IPS-NIHi7 (cell line): ENCODE measurements at regions not wholly inside any gene's neighbourhood (a gene's known extent, or its start where the extent isn't known, plus 50 kb on each side); places are given as distances from the start of the nearest gene placed in this dataset.
A peak's percentile ranks its signal among the peaks of the same experiment; 100 is the strongest.

Experiments
- DNase-seq: peaks from one replicate; pipeline ENCODE4 v3.0.0; 2012; ENCODE audit warnings: mixed read lengths; ENCODE audit errors: extremely low spot score

DNA sequence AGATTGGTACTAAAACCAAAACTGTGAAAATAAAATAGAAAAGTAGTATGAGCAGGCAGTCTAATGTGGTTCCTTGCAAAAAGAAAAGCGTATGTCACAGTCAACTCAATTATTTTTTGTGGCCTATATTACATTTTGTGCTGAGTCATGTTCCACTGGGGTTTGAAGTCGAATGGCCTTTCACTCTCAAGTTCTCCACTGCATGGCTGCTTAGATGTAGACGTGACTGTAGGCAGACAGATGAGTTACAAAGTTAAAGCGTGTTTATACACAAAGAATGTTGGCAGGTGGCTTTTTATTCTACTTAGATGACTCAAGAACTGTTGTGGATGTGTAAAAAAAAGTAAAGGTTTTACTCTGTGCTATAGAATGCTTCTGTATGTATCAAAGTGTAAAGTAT, 133.9 kb downstream of the SLITRK6 start:
- DNase-seq, result no peak

DNA sequence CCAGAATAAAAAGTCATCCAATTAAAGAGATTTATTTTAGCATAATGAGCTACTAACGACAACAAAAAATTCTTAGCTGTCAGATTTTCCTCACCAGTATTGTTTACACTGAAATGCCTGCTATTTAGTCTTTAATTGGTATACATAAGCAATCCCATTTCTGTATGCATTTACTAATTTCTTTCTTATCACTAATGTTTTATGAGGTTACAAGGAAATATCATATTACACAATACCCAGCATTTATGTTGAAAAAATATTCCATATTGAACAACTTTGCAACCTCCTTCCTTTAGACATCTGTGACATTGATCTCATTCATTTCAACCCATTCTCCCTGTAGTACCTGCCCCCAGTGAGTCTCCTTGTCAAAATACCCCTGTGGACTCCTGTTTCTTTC, 135.4 kb downstream of the SLITRK6 start:
- DNase-seq, result no peak

DNA sequence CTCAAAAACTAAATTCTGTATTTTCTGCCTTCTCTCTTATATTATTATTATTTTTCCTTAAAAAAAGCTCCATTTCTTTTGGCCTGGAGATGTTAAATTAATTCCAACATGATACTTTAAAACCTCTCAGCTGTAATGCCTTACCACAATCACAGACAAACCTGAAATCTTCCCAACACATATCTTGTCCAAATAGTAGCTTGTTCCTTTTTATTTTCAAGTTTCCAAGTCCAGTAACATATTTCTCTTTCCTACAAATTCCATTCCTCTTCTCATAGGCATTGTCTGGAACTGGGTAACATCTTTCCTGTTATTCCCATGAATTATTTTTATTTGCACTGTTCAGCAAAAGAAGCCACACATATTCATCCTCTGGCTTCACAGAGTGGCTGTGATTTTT, 137.0 kb downstream of the SLITRK6 start:
- no peak for DNase-seq

DNA sequence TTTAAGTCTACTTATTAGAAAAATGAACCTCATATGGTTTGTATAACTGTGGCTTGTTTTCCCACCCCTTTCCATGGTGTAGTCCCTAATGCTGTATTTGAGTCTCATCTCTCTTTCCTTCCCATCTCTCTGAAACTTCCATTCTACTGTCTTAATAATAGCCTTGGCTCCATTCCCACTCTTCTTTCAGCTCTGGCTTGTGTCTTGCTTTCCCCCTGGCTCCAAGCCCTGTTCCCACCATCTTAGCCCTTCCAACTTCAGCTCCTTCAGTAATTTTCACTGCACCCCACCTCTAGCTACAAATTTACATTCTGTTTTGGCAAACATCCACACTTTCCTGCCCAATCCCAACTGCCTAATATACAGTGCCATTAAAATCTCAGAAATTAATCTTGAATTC, 137.5 kb downstream of the SLITRK6 start:
- DNase-seq, result no peak

DNA sequence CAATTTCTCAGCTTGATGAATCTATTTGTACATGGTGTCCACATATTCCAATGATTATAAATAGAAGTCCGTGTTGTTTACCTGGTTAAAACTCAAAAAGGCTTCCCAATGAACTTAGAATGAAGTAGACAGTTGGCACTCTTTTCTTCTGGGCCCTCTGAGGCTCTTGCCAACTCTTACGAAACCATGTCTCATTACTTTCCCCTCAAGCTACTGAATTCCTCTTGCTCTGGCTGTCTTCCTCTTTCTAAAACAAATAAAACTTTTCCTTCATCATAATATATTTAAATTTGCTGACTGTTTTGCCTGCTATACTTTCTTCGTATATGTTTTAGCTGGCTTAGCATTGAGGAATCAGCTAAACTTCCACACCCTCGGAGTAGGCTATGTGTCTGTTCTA, 139.7 kb downstream of the SLITRK6 start:
- DNase-seq, result no peak

DNA sequence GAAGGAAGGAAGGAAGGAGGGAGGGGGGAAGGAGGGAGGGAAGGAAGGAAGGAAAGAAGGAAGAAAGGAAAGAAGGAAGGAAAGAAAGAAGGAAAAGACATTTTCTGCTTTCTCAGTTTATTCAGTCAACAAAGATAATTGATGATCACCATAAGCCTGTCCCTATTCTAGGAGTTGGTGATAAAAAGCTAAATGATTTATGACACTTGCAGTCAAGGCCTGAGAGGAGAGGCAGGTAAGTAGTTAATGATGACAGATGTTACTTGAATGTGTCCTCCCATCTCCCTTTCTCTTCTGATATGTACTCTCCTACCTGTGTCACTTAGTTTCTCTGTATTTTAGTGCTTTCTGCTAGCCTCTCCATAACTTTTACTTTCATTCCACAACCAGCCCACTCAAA, 141.3 kb downstream of the SLITRK6 start:
- no peak for DNase-seq

DNA sequence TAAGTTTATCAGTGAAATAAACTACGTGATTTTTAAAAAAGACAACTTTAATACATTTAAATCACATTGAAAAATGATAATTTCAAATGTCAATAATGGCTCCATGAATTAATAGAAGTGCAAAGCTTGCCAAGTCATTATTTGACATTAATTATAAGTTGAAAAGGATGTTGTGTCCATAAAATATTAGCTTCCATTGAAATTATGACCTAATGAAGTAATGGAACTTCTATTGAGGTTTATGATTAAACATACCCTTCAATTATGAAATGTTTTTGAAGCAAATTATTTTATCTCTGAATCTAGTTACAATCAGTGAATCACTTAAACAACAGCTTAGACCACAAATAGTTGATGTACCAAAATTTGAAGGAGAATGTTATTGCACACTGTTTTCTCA, 144.2 kb downstream of the SLITRK6 start:
- no peak for DNase-seq

DNA sequence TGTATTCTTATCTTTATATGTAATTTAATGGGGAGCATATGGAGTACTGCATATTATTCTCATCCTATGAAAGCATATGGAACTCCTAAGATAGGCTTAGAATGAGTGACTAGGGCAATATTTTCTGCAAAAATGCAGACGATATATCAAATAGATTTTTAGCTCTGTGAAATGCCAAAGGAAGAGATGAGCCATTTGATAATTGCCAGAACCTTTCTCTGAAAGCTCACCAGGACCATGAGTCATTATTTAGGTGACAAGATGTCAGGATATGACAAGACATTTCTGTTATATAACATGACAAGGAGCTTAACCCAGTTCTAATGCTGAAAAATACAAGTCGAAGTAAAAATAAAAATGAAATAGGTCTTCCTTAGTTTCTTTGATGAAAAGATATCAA, 145.0 kb downstream of the SLITRK6 start:
- DNase-seq, result no peak

DNA sequence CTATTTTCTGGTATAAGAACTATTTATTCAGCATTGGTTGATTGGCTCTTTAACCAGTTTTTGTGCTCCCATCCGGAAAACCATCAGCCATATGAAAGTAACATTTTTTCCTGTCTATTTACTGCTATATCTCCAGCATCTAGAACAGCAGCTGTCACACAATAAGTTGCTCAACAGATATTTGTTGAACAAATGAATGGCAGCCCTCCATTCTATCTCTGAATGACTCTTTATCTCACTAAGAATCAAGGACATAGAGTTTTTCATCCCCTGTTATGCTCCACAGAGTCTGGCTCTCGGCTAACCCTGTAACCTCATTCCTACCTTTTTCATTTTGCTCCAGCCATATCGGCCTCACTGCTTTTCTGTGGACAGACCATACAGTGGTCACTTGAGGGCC, 145.5 kb downstream of the SLITRK6 start:
- no peak for DNase-seq

DNA sequence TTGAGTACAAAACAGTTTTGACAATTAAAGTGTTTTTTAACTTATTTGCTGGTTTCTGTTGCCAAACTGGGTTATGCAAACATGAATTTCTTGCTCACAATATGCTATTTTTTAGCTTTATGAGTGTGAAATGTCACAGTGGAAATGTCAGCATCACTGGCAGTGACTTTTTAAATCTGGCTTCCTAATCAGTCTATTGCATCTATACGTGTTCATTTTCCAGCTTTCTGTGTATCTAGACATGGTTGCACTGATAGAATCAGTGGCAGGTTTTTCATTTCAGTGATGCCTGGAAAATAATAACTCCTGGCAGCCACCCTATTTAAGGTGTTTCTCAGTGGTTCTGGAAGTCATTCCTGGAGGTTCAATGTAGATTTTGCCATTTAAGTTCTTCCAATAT, 146.7 kb downstream of the SLITRK6 start:
- no peak for DNase-seq

DNA sequence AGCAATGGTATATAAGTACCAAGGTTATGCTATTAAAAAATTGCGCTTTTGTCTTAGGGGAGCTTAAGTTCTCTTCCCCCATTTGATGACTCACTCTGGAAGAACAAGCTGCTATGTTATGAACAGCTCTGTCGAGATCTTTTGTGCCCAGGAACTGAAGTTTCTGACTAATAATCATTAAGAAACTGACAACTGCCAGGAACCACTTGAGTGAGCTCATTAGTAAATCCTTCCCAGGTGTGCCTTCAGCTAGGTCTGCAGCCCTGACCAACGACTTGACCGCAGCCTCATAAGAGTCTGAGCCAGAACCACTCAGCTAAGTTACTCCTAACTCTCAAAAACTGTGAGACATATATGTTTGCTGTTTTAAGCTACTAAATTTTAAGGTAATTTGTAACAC, 147.8 kb downstream of the SLITRK6 start:
- DNase-seq, result no peak

DNA sequence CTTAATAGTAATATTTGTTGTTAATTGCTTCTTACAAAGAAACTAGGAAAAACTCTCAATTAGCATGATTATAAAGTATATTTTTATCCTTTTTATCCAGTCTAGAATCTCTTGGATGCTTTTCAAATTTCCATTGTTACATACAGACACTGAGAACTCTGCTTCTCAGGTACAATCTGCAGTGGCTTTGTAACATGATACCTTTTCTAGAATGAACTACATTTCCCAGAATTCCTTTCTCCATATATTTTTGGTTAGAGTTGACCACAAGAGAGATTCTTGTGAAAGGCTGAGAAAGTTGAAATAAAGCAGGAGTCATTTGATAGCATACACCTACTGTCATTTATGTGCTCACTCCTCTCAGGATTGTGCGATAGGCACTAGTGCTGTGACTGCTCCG, 148.6 kb downstream of the SLITRK6 start:
- DNase-seq, result no peak

DNA sequence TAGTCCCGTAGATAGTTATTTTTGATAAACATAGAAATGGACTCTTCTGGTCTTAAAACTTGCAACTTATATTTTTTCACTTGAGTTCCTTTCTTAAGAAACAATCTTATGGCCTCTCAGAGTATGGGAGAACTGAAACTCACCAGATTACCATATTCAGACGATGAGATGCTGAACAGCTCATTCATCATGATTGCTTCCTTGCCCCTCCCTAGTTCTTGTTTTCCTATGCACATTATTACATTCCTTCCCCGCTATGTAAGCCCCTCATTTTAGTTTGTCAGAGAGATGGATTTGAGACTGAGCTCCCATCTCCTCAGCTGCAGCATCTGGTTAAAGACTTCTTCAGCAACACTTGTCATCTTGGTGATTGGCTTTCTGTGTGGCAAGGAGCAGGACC, 158.5 kb downstream of the SLITRK6 start:
- no peak for DNase-seq

DNA sequence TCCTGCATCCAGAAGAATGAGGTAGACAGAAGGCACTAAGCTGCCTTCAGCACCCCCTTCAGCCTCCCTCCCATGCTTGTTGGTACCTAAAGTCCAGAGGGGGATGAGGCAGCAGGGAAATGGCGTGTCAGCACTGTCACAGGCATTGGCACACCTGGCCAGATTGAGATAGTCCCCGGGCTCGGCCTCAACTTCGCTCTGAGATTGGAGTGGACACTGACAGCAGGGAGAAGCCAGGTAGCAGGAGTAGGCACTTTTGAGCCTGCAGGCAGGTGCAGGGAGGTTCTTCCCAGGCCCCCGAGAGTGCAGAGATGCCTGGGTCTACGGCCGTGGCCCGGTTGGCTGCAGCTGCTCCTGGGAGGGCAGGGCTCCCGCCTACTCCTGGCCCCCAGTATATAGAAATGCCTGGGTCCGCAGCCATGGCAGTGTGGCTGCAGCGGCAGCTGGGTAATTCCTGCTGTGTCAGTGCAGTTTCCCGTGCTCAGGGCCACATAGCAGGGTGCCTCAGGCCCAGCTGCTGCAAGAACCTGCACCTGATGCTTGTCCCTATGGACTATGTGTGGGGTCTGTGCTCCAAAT, 160.3 kb downstream of the SLITRK6 start:
- no peak for DNase-seq

DNA sequence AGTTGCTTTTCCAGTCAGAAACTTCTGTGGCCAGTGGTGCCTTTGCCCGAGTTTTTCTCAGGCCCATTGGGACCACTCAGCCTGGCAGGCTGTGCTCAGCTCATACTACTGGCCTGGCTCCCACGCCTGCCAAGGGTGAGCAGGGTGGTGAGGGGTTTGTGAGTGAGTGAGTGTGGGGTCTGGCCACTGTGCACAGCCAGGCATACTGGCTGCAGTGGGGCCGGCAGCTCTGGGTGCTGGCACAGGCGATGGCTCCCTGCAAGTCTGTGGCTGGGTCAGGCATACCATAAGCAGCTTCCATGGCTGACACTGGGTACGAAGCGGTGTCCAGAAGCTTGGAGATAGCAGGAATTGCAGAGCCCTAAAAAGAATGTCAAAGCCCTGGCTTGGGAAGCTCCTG, 161.0 kb downstream of the SLITRK6 start:
- DNase-seq, result no peak

DNA sequence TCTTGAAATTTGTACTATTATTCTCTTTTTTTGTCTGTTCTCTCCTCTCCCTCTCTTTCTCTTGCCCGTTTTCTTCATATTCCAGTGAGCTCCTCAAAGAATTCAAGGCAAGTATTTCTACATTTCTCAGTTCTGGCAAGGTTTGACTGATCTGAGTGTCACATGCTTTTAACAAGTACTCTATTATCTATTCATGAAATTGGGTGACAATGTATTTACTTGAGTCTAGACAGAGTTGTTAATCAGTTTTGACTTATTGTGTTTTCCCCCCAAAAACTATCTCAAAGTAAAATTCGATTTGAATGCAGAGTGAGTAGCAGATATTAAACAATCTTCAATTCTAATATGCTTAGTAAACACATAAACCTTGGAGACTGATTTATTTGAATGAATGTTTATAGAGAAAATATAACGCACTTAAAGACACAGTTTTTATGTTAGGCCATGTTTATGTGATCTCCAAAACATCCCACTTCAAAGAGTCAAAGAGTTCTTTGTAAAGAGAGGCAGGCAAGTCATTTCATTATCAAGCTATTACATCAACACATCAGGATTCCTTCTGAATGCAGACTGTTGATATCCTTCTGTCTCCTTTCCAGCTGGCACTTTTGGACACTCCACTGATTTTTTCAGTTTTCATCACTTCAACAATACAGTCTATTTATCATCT, 166.6 kb downstream of the SLITRK6 start:
- no peak for DNase-seq

DNA sequence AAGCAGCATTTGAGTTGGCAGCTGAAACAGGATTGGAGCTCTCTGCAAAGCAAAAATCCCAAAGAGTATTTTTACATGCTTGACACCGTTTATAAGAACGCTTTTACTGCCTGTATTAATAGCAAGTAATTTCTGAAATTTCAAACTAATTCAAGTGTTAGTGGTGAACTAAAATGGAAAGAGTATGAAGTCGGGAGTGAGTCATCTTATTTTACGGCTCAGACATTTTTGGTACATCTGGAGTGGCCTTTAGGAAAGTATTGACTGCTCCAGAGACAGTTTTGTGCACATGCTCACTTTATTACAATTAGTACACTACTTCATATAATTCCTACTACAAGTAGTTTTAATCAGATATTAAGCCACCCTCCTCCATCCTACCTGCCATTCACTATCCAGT, 167.4 kb downstream of the SLITRK6 start:
- no peak for DNase-seq

DNA sequence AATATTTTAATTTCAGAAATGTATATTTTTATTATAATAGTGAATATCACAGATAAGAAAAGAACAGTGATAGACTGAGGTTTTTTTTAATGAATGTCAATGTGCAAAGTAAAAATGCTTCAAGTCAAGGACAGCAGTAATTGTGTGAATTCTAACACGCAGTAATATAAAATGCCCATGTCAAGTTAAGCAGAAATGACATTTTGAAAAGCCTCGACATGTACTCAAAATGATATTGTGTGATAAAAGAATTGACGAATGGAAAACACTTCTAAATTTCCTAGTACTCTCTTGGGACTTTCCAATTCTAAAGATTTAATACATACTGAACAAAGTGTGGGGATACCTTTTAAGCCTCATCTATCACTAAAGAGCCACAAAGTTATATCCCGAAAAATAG, 172.6 kb downstream of the SLITRK6 start:
- no peak for DNase-seq

DNA sequence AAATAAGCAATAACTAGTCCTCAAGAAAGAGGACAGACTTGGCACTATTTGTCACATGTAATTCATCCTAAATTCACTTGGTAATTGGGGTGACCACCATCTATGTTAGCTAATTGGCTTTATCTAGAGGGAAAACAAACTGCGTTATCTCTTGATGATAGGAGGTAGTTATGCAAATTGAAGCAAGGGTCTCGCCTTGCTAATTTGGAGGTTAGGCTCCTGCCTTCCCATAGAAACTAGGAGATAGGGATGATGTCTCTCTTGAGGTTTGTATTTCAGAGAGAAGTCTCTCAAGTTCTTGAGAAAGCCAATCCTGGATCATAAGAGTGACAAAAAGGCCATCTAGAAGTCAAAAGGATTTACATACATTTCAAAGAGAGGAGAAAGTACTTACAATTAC, 179.9 kb downstream of the SLITRK6 start:
- DNase-seq, result no peak

DNA sequence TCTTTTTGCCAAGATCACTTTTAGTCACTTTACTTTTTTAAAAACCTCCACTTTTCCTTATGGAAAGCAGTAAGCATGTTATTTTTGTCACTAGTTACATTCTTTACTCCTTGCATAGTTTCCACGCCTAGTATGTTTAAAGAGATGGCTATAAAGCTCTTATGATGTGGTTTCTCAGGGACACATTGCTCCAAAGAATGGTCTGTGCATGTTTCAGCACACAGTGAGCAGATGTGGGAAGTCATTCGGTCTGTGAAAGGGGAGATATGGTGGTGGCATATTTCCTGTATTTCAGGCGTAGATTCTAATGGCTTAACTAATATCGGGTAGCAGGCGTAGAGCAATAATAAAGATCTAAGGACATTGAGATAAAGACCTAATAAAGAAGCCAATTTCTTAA, 180.7 kb downstream of the SLITRK6 start:
- no peak for DNase-seq

DNA sequence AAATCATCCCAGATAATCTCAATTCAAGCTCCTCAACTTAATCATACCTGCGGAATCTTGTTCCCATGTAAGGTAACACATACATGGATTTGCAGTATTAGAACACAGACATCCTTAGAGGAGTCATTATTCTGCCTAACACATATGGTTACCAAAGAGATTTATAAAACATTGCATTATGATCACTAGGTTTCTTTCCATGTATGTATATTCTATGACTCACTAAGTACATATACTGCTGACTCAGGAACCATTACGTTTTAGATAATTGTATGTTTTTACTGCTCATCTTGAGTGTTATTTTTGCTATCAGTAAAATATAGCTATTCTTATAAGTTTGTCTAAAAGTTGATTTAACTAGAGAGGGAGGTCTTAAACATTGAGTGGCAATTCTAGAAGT, 182.9 kb downstream of the SLITRK6 start:
- DNase-seq, result no peak

DNA sequence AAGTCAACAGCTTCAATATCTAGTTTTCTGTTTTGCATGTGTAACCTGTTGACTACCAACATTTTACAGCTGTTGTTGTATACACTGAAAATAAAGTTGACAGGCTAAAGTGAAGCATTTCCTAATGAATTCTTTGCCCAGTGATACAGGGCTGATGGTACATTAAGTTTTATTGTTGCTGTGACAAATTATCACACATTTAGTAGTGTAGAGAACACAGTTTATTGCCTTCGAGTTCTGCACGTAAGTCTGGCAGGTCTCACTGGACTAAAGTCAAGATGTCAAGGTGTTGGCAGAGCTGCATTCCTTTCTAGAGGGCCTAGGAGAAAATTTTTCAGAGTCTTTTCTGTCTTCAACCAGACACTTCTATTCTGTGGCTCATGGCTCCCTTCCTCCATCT, 184.2 kb downstream of the SLITRK6 start:
- no peak for DNase-seq

DNA sequence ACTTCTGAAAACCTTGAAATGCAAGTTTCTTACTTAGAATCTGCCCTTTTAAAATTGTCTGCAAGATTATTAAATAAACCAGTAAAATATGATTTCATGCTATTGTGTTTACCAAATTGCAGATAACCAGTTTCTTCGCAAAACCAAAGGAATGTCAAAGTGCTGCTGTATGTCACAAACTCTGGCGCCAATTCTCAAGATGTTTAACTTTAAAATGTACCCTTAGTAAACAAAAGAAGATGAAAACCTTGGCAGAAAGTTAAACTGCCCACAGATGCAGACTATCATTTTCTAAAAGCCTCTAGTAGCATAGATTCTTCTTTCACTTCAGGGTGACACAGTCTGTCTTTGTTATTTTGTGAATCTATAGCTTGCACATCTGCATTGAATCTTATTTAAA, 189.2 kb downstream of the SLITRK6 start:
- DNase-seq, result no peak

DNA sequence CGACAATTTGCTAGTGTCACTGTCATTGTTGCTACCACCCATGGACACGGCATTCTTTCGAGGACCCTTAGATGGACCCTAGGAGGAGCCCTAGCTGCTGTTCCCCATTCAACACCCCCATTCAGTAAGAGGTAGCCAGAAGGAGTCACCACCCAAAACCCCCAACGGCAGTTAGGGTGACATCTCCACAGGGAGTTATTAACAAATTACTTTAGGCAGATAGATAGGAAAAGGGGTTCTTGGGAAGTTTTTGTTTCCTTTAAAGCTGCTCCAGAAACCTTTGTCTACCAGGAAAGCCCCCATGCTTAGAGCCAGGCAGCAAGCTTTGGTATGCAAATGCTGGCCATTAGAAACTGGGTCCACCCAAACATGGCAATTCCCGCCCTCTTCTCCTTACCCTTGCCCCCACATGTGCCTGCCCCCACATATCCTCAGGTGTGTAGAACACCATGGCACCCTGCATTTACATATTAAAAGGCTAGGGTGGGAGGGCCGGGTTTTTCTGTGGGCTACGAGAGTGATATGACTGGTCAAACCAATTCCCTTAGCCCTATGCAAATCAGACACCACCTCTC, 190.9 kb downstream of the SLITRK6 start:
- peak; percentile 11 for DNase-seq
